Ectodermal cell (in vitro differentiated cells): ENCODE measurements at regions not wholly inside any gene's neighbourhood (a gene's known extent, or its start where the extent isn't known, plus 50 kb on each side); places are given as distances from the start of the nearest gene placed in this dataset.
"Not testable (repeated sequence)": the region's sequence is repeated elsewhere in the genome, so short reads cannot be mapped to it uniquely, and the experiment has no call there.

Source experiments
- H3K27ac ChIP-seq: 2 replicates; pipeline ENCODE4 v1.7.0; 2013; ENCODE audit warnings: mild to moderate bottlenecking, low read depth, low read length; ENCODE audit not compliant: insufficient read depth, poor library complexity, severe bottlenecking
- H3K27me3 ChIP-seq: 2 replicates; pipeline ENCODE4 v1.7.0; 2013; ENCODE audit warnings: mild to moderate bottlenecking, low read length; ENCODE audit not compliant: insufficient read depth, control insufficient read depth, poor library complexity, severe bottlenecking
- H3K36me3 ChIP-seq: one replicate; pipeline ENCODE4 v1.7.0; 2013; ENCODE audit warnings: low read length; ENCODE audit not compliant: control insufficient read depth, insufficient read depth
- H3K4me1 ChIP-seq: one replicate; pipeline ENCODE4 v1.7.0; 2013; ENCODE audit warnings: low read length; ENCODE audit not compliant: control insufficient read depth, insufficient read depth
- H3K4me3 ChIP-seq: 2 replicates; pipeline ENCODE4 v1.7.0; 2013; ENCODE audit warnings: low read depth, low read length, control low read depth; ENCODE audit not compliant: insufficient read depth
- H3K9me3 ChIP-seq: 2 replicates; pipeline ENCODE4 v1.7.0; 2013; ENCODE audit warnings: mild to moderate bottlenecking, low read length, moderate library complexity; ENCODE audit not compliant: control insufficient read depth
- WGBS, 2 experiments: methylation state at CpG; one replicate each; pipeline ENCODE4 v1.1.7; 2013; ENCODE audit warnings: missing lambda C conversion rate in 2 of 2; 5-methylcytosine and 5-hydroxymethylcytosine counted together

DNA sequence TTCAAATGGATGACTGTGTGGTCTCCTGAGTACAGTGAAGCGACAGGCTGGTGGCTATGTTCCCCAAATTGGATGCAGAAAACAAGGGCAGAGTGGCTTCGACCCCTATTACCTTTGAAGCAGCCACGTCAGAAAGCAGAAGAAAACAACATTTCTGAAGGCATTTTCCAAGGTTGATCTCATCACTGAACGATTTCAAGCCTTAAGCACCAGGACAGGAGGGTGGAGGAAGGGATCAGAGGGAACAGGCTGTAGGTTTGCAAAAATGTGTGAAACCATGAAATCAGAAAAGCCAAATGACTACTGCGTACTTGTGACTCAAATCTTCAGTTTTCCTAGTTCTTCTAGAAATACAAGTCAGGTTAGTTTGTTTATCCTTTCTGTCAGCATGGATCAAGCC lies 181.0 kb upstream of the TMEM106B start:
- H3K27me3 ChIP-seq: no peaks in the 10 kb centered on the region
- no peak overlapping the region for H3K27ac ChIP-seq
- WGBS, 2 experiments: 91 to 93% methylated on average over 5 of the region's 5 CpGs
- H3K36me3 ChIP-seq: no peaks in the 10 kb centered on the region
- no peak overlapping the region for H3K4me3 ChIP-seq
- H3K4me1 ChIP-seq: no peaks in the 10 kb centered on the region
- no peaks in the 10 kb centered on the region for H3K9me3 ChIP-seq

DNA sequence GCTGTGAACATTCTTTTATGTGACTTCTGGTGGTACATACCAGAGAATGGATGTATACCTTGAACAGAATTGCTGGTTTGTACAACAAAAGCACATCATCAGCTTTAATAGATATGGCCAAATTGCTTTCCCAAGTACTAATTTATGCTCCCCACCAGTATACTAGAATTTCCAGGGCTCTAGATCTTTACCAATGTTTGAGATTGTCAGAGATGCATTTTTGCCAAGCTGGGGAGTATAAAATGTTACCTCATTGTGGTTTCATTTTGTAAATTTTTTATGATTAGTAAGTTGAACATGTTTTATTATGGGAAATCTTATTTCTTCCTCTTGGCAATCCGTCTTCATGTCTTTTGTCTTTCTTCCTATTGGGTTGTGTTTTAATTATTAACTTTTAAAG lies 179.9 kb upstream of the TMEM106B start:
- no peaks in the 10 kb centered on the region for H3K36me3 ChIP-seq
- H3K27ac ChIP-seq: no peak overlapping the region
- H3K27me3 ChIP-seq: no peaks in the 10 kb centered on the region
- no CpG with 5 or more reads among the region's 1 CpG for WGBS, 2 experiments
- H3K9me3 ChIP-seq: no peaks in the 10 kb centered on the region
- H3K4me1 ChIP-seq: no peaks in the 10 kb centered on the region
- H3K4me3 ChIP-seq: no peak overlapping the region

DNA sequence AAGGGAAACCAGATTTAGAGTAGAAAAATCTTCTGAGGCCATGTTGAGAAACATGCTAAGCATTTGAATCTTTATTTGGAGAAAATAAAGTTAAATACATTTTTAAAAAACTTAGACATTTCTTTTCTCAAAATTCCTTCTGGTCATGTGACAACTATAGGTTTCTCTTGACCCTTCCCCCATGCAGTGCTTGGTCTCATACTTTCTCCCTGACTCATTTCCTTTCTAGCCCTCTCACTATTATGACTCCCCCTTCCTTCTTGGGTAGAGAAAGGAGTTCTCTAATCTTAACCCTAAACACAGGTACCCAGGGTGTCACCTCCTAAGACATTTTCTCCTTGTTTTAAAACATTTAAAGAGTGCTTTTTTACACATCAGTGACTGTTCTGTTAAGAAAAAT lies 179.5 kb upstream of the TMEM106B start:
- no peak overlapping the region for H3K27ac ChIP-seq
- no peaks in the 10 kb centered on the region for H3K4me1 ChIP-seq
- H3K4me3 ChIP-seq: no peak overlapping the region
- no peaks in the 10 kb centered on the region for H3K36me3 ChIP-seq
- H3K9me3 ChIP-seq: no peaks in the 10 kb centered on the region
- no peaks in the 10 kb centered on the region for H3K27me3 ChIP-seq

DNA sequence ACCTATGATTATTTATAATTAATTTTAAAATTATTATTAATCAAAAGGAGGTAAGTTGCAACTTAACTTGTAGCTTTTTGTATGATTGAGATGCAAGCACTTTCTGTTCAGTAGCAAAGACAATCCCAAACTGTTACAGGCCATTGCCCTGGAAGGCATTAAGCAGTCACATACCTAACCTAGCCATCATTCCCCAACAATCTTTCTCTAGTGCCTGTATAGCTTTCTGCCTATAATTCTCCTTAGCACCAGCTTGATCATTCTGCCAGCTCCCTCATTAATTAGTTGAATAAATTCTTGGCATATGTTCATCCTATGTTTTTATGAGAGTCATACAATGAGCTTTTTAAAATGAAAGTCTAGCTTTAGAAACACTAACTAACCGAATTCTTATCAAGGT lies 178.9 kb upstream of the TMEM106B start:
- Histone ChIP-seq H3K4me3 (no peak overlapping the region), H3K36me3 (no peaks in the 10 kb centered on the region), H3K27ac (no peak overlapping the region), H3K4me1 (no peaks in the 10 kb centered on the region), H3K27me3 (no peaks in the 10 kb centered on the region), H3K9me3 (no peaks in the 10 kb centered on the region)
- WGBS, 2 experiments: 76 to 85% methylated on average over 1 of the region's 1 CpG

DNA sequence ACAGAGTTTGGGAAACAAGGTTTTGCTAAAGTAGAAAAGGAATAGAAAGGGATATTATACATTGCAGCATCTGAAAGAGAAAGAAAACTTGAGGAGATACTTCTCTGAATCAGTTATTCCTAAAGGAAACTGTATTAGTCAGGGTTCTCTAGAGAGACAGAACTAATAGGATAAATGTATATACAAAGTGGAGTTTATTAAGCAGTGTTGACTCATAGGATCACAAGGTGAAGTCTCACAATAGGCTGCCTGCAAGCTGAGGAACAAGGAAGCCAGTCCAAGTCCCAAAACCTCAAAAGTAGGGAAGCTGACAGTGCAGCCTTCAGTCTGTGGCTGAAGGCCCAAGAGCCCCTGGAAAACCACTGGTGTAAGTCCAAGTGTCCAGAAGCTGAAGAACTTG lies 167.6 kb upstream of the TMEM106B start:
- not testable (repeated sequence) for H3K4me1 ChIP-seq, H3K27ac ChIP-seq, H3K27me3 ChIP-seq, H3K36me3 ChIP-seq, H3K4me3 ChIP-seq, H3K9me3 ChIP-seq

DNA sequence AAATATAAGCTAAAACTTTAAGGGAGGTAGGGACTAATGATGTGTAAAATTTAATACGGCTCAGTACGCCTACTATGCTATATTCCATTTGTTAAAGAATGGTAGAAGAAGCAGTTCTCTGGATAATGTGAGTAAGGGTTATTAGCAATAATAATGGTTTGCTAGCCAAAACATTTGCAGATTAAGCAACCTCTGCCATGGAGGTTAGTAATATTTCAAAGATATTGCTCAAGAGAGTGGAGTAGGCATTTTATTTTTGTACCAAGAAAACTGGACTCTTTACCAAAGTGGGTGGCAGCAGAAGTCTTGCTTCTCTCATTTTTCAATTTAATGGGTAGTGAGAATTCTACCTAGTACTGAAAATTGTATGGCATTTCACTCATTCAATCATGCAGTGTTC lies 158.9 kb upstream of the TMEM106B start:
- Histone ChIP-seq H3K4me3 (no peak overlapping the region), H3K27ac (no peak overlapping the region), H3K9me3 (peaks cover 3% of the 10 kb centered on the region), H3K36me3 (no peaks in the 10 kb centered on the region), H3K4me1 (no peaks in the 10 kb centered on the region), H3K27me3 (no peaks in the 10 kb centered on the region)
- WGBS, 2 experiments: 93 to 95% methylated on average over 2 of the region's 2 CpGs

DNA sequence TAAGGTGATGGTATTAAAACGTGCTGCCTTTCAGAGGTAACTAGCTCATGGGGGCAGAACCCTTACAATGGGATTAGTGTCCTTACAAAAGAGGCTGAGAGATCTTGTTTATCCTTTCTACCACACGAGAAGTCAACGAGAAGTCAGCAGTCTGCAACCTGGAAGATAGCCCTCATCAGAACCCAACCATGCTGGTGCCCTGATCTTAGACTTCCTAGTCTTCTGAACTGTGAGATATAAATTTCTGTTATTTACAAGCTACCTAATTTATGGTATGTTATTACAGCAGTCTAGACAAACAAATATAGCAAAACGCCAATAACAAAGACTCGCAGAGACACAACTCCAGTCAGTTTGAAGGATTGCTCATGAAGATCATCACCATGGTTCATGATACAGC lies 157.5 kb upstream of the TMEM106B start:
- Histone ChIP-seq H3K4me3 (no peak overlapping the region), H3K36me3 (no peaks in the 10 kb centered on the region), H3K27me3 (no peaks in the 10 kb centered on the region), H3K9me3 (peaks cover 5% of the 10 kb centered on the region), H3K27ac (no peak overlapping the region), H3K4me1 (no peaks in the 10 kb centered on the region)
- WGBS, 2 experiments: 54 to 55% methylated on average over 5 of the region's 5 CpGs

DNA sequence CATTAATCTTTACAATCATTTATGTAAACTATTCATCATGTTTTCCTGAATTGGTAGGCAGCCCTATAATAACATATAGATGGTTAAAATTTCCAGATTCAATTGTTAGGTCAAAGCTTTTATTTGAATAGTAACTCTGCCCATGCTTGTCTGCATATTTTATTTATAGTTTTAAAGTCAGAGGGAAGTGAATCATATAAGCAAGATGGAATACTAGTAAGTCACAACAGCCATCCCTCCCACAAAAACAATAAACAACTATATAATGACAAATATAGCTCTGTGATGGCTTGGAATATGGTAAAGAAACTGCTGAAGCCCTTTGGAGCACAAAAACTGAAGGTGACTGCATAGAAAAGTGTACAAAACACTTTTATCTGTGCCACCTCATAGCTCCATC lies 156.3 kb upstream of the TMEM106B start:
- Histone ChIP-seq H3K9me3 (peaks cover 5% of the 10 kb centered on the region), H3K4me1 (no peaks in the 10 kb centered on the region), H3K27me3 (no peaks in the 10 kb centered on the region), H3K4me3 (no peak overlapping the region), H3K27ac (no peak overlapping the region), H3K36me3 (no peaks in the 10 kb centered on the region)

DNA sequence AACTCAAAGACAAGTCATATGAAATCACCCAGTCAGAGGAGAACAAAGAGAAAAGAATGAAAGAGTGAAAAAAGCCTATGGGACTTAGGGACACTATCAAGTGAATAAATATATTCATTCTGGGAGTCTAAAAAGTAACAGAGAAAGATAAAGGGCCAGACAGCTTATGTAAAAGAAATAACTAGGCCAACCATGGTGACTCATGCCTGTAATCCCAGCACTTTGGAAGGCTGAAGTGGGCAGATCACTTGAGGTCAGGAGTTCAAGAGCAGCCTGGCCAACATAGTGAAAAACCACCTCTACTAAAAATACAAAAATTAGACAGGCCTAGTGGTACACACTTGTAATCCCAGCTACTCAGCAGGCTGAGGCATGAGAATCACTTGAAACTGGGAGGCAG lies 154.7 kb upstream of the TMEM106B start:
- no peaks in the 10 kb centered on the region for H3K4me1 ChIP-seq
- H3K27me3 ChIP-seq: no peaks in the 10 kb centered on the region
- H3K4me3 ChIP-seq: no peak overlapping the region
- H3K36me3 ChIP-seq: no peaks in the 10 kb centered on the region
- no peak overlapping the region for H3K27ac ChIP-seq
- peaks cover 5% of the 10 kb centered on the region for H3K9me3 ChIP-seq

DNA sequence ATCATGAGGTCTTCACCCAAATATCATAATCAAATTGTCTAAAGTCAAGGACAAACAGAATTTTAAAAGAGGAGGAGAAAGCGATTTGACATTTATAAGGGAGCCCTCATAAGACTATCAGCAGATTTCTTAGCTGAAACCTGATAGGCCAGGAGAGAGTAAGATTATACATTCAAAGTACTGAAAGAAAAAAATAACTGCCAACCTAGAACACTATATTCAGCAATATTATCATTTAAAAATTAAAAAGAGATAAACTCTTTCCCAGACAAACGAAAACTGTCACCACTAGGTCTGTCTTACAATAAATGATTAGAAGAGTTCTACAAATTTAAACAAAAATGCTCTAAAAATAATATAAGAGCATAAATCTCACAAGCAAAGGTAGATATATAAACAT lies 154.1 kb upstream of the TMEM106B start:
- Histone ChIP-seq H3K36me3 (no peaks in the 10 kb centered on the region), H3K27me3 (no peaks in the 10 kb centered on the region), H3K4me3 (no peak overlapping the region), H3K27ac (no peak overlapping the region), H3K9me3 (peaks cover 5% of the 10 kb centered on the region), H3K4me1 (no peaks in the 10 kb centered on the region)
- 82% methylated on average over 2 of the region's 2 CpGs; no CpG with 5 or more reads in 1 of the 2 experiments for WGBS, 2 experiments

DNA sequence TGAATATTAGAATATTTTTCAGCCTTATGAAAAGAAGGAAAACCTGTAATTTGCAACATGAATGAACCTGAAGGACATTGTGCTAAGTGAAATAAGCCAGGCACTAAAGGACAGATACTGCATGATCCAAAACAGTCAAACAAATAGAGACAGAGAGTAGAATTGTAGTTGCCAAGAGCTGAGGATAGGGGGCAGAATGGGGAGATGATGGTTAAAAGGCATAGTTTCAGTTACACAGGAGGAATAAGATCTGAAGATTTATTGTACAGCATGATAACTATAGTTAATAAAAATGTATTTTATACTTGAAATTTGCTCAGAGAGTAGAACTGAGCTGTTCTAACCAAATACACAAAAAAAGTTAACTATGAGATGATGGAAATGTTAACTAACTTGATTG lies 149.0 kb upstream of the TMEM106B start:
- Histone ChIP-seq H3K4me3 (no peak overlapping the region), H3K27ac (no peak overlapping the region), H3K36me3 (no peaks in the 10 kb centered on the region), H3K4me1 (no peaks in the 10 kb centered on the region), H3K27me3 (no peaks in the 10 kb centered on the region), H3K9me3 (peaks cover 2% of the 10 kb centered on the region)
